ENCODE measurements at regions not wholly inside any gene's neighbourhood (a gene's known extent, or its start where the extent isn't known, plus 50 kb on each side); places are given as distances from the start of the nearest gene placed in this dataset.
A peak's percentile ranks its signal among the peaks of the same experiment; 100 is the strongest.
"Not testable (repeated sequence)": the region's sequence is repeated elsewhere in the genome, so short reads cannot be mapped to it uniquely, and the experiment has no call there.

- DNase-seq: no peak
Measured at GRCh38 chr2:236977852-236978398, 107.8 kb upstream of the COPS8 start.

- DNase-seq: no peak
Measured at GRCh38 chr2:236979664-236980063, 106.0 kb upstream of the COPS8 start.

GRCh38 chr2:236980961-236981360, 104.7 kb upstream of the COPS8 start:
- no peak for DNase-seq

- DNase-seq: peak; percentile 29
Measured at GRCh38 chr2:236981701-236982485, 103.8 kb upstream of the COPS8 start.

GRCh38 chr2:236982693-236983455, 102.8 kb upstream of the COPS8 start:
- DNase-seq: peak; percentile 18

- DNase-seq: no peak
Measured at GRCh38 chr2:236984046-236984445, 101.6 kb upstream of the COPS8 start.

- DNase-seq: no peak
Measured at GRCh38 chr2:236985761-236986339, 99.8 kb upstream of the COPS8 start.

- DNase-seq: no peak
Measured at GRCh38 chr2:236986524-236987330, 99.0 kb upstream of the COPS8 start.

- no peak for DNase-seq
Measured at GRCh38 chr2:236988216-236988615, 97.5 kb upstream of the COPS8 start.

- DNase-seq: peak; percentile 61
Measured at GRCh38 chr2:236988690-236989624, 96.7 kb upstream of the COPS8 start.

- no peak for DNase-seq
Measured at GRCh38 chr2:236990552-236990951, 95.1 kb upstream of the COPS8 start.

- DNase-seq: no peak
Measured at GRCh38 chr2:236991874-236992273, 93.8 kb upstream of the COPS8 start.

- DNase-seq: no peak
Measured at GRCh38 chr2:236993286-236993685, 92.4 kb upstream of the COPS8 start.

GRCh38 chr2:236994361-236994760, 91.3 kb upstream of the COPS8 start:
- no peak for DNase-seq

- DNase-seq: no peak
Measured at GRCh38 chr2:236997069-236997715, 88.5 kb upstream of the COPS8 start.

GRCh38 chr2:236998236-236998635, 87.5 kb upstream of the COPS8 start:
- DNase-seq: no peak

- no peak for DNase-seq
Measured at GRCh38 chr2:236998758-236999157, 86.9 kb upstream of the COPS8 start.

- DNase-seq: no peak
Measured at GRCh38 chr2:237000481-237000880, 85.2 kb upstream of the COPS8 start.

GRCh38 chr2:237005341-237005740, 80.3 kb upstream of the COPS8 start:
- not testable (repeated sequence) for DNase-seq

GRCh38 chr2:237011206-237011795, 74.4 kb upstream of the COPS8 start:
- no peak for DNase-seq

GRCh38 chr2:237012004-237012403, 73.7 kb upstream of the COPS8 start:
- DNase-seq: no peak
